ENCODE measurements at regions not wholly inside any gene's neighbourhood (a gene's known extent, or its start where the extent isn't known, plus 50 kb on each side); places are given as distances from the start of the nearest gene placed in this dataset.
A peak's percentile ranks its signal among the peaks of the same experiment; 100 is the strongest.

DNA sequence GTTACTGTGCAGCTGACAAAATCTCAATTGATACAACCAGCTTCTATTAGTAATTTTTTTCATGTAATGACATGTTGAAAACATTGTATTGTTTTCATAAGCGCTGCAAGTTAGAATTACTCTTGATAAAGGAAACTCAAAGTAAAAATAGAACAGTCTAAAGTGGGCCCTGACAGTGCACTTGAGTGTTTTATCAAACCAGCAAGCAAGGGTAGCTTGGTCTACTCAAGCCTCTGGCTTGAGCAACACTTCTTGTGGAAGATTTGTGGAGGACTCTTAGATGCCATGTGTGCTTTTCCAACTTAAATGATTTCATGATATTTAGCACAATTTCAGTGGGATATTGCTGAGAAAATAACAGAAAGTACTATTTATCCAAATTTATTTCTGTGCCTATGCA, 575.7 kb upstream of the ZNF717 start:
- no peak for DNase-seq (ENCODE audit: low read depth)
- H3K4me3 ChIP-seq (replicated peaks; ENCODE audit: low read depth, low read length): no peak overlapping the region
- TF ChIP-seq, protein P1, sequence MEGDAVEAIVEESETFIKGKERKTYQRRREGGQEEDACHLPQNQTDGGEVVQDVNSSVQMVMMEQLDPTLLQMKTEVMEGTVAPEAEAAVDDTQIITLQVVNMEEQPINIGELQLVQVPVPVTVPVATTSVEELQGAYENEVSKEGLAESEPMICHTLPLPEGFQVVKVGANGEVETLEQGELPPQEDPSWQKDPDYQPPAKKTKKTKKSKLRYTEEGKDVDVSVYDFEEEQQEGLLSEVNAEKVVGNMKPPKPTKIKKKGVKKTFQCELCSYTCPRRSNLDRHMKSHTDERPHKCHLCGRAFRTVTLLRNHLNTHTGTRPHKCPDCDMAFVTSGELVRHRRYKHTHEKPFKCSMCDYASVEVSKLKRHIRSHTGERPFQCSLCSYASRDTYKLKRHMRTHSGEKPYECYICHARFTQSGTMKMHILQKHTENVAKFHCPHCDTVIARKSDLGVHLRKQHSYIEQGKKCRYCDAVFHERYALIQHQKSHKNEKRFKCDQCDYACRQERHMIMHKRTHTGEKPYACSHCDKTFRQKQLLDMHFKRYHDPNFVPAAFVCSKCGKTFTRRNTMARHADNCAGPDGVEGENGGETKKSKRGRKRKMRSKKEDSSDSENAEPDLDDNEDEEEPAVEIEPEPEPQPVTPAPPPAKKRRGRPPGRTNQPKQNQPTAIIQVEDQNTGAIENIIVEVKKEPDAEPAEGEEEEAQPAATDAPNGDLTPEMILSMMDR (IDR thresholded peaks at IDR 0.05; ENCODE audit: low read length, missing control alignments): no peak

DNA sequence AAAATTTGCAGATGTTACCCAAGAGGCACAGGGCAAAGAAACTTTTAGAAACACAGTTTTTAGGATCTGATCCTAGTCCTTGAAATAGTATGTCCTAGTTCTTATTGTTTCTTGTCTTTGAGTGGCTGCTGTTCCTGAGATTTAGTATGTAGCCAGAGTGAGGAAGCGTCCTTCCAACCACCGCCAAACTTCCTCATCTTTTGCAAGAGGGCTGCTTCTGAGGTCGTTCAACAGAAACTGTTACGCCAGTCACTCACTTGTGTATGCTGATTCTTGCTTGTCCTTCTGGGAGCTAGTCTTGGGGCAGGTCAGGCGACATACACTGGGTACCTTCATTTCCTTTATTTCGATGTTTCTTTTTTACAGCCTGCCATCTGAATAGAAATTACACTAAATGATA, 577.3 kb upstream of the ZNF717 start:
- H3K4me3 ChIP-seq (replicated peaks; ENCODE audit: low read depth, low read length): no peak overlapping the region
- TF ChIP-seq, protein P1 (IDR thresholded peaks at IDR 0.05; ENCODE audit: low read length, missing control alignments): no peak

DNA sequence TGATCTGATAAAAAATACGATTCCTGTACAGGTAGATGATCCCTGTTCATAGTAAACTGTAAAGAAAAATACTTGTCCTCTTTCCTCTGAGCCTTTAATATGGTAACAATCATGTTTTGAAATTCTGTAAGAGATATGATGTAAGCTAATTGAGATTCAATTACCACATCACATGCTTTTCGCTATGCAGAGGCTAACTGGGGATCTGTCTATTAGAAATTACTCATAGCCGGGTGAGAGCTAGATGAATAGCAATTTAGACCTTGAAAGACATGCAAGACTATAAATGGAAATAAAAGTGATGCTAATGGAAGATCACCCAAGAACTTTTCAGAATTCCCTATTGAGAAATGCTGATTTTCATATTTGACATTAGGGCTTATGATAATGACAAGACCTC, 579.9 kb upstream of the ZNF717 start:
- no peak for DNase-seq (ENCODE audit: low read depth)
- TF ChIP-seq, protein P1 (IDR thresholded peaks at IDR 0.05; ENCODE audit: low read length, missing control alignments): no peak
- H3K4me3 ChIP-seq (replicated peaks; ENCODE audit: low read depth, low read length): no peak overlapping the region

More for the DNA sequence above, 577.3 kb upstream of the ZNF717 start:
- DNase-seq (ENCODE audit: low read depth): no peak

DNA sequence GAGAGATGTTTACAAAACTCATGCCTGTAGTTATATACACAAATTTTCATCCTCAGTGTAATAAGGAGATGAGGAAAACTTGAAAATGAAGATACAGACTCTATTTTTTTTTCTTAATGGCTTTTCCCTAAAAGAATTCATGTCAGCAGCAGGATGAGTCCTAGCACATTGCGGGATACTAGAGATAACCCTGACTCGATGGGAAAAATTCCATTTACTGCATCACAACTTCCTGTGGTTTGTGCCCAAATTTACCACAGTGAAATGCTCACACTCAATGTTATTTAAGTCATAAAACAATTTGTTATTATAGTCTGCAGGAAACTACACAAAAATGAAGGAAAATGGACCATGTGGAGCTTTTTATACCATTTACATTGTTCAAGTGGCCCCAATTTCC, 581.9 kb upstream of the ZNF717 start:
- DNase-seq (ENCODE audit: low read depth): peak; percentile 34
- no peak overlapping the region for H3K4me3 ChIP-seq (replicated peaks; ENCODE audit: low read depth, low read length)
- TF ChIP-seq, protein P1 (IDR thresholded peaks at IDR 0.05; ENCODE audit: low read length, missing control alignments): no peak

DNA sequence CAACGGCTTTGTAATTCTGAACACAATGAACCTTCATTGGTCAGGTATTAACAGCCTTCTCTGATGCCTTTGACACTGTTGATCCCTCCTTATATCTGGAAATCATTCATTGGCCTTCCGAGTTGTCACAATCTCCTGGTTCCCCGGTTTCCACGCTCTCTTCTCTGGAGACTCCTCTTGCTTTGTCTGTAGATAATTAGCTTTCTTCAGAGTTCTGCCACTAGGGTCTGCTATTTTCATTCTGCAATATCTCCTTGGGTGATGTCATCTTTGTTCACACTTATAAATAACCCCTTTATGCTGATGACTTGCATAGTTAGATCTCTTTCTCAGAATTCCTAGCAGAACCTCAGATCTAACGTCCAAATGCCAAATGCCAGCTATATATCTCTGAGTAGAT, 583.8 kb upstream of the ZNF717 start:
- TF ChIP-seq, protein P1 (IDR thresholded peaks at IDR 0.05; ENCODE audit: low read length, missing control alignments): no peak
- peak; percentile 7 for DNase-seq (ENCODE audit: low read depth)
- H3K4me3 ChIP-seq (replicated peaks; ENCODE audit: low read depth, low read length): no peak overlapping the region

DNA sequence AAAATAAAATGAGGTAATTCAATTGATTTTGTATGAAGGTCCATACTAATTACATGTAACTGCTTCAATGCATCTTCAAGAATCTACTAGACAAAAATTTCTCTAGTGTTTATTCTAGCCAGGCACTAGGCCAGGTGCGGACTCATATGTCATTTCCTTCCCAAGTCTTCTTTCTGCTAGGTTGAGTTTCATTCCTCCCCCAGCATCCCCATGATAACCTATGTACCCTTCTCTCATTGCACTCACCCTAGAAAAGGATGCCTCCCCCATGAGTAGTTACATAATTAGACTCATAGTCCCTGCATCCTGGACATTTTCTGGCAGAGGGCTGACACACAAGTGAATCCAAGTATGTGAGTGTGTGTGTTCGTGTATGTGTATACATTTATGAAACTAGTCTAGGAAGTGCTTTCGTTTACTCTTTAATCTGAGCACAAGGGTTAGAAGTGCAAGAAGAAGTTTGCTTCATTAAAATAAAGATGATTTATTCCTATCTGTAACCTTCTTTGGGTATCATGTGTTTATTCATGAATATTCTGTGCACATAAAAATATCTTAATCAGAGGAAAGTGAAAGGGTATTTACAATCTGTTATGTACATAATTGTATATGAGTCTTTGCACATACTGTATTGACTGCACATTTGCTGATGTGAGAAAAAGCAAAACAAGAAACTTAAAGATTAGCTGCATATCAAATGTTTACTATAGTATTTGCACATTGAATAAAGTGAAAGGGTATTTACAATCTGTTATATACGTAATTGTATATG, 585.6 kb upstream of the ZNF717 start:
- TF ChIP-seq, protein P1 (IDR thresholded peaks at IDR 0.05; ENCODE audit: low read length, missing control alignments): no peak
- H3K4me3 ChIP-seq (replicated peaks; ENCODE audit: low read depth, low read length): no peak overlapping the region
- DNase-seq (ENCODE audit: low read depth): no peak

DNA sequence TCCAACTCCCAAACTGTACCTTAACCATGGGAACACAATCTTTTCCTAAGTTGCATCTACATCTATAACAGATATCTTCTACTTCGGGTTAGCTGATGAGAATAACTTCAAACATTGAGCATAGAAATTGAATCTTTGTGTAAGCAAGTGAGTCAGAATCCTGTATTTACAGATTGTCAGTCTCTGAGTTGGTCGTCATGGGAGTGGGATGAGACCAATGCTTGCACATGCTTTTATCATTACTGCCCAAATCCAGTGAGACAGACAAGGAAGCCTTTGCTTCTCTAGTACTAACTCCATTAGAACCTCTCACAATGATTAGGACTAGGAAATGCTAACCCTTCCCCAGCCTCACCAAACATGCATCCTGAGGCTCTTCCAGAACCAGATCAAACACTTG, 587.1 kb upstream of the ZNF717 start:
- H3K4me3 ChIP-seq (replicated peaks; ENCODE audit: low read depth, low read length): no peak overlapping the region
- TF ChIP-seq, protein P1 (IDR thresholded peaks at IDR 0.05; ENCODE audit: low read length, missing control alignments): no peak
- DNase-seq (ENCODE audit: low read depth): no peak
